GM23338 (cell line): ENCODE measurements at regions not wholly inside any gene's neighbourhood (a gene's known extent, or its start where the extent isn't known, plus 50 kb on each side); places are given as distances from the start of the nearest gene placed in this dataset.

Source experiments
- ATAC-seq: fragments of 200-7000 bp; cut with Tn5 transposase; 3 replicates; pipeline ENCODE4 v1.9.1; 2020
- DNase-seq: peaks from one replicate; pipeline ENCODE4 v3.0.0-alpha.2; 2015; ENCODE audit warnings: low spot score
- H2AFZ ChIP-seq: fragments of 200-600 bp; sonication (generic); 2 replicates; pipeline ENCODE4 v1.8.0; 2016; ENCODE audit warnings: antibody characterized with exemption, mild to moderate bottlenecking, moderate library complexity
- H3F3A ChIP-seq: fragments of 200-600 bp; sonication (generic); replicated peaks from 2 replicates; pipeline ENCODE4 v1.8.0; 2017; ENCODE audit warnings: antibody characterized with exemption, mixed run types, low read depth
- H3K27ac ChIP-seq: fragments of 200-600 bp; sonication (generic); 2 replicates; pipeline ENCODE4 v1.6.1; 2016; ENCODE audit warnings: low read depth
- H3K27me3 ChIP-seq: fragments of 200-600 bp; sonication (generic); 2 replicates; pipeline ENCODE4 v1.8.0; 2016; ENCODE audit warnings: mild to moderate bottlenecking, mixed run types, moderate library complexity; ENCODE audit not compliant: insufficient read depth
- H3K36me3 ChIP-seq: fragments of 200-600 bp; sonication (generic); 2 replicates; pipeline ENCODE4 v1.8.0; 2016; ENCODE audit warnings: mild to moderate bottlenecking; ENCODE audit not compliant: insufficient read depth
- H3K4me1 ChIP-seq: fragments of 200-600 bp; sonication (generic); 2 replicates; pipeline ENCODE4 v1.8.0; 2016; ENCODE audit warnings: mild to moderate bottlenecking, moderate library complexity; ENCODE audit not compliant: insufficient read depth
- H3K4me2 ChIP-seq: fragments of 200-600 bp; sonication (generic); 2 replicates; pipeline ENCODE4 v1.7.1; 2017; ENCODE audit warnings: mixed run types
- H3K4me3 ChIP-seq: fragments of 200-600 bp; sonication (generic); 2 replicates; pipeline ENCODE4 v1.6.1; 2016; ENCODE audit warnings: mixed run types
- H3K79me2 ChIP-seq: fragments of 200-600 bp; sonication (generic); replicated peaks from 2 replicates; pipeline ENCODE4 v1.8.0; 2017; ENCODE audit warnings: mild to moderate bottlenecking; ENCODE audit not compliant: insufficient read depth
- H3K9me2 ChIP-seq: fragments of 200-600 bp; sonication (generic); 2 replicates; pipeline ENCODE4 v1.8.0; 2017; ENCODE audit not compliant: insufficient read depth
- H4K20me1 ChIP-seq: fragments of 200-600 bp; sonication (generic); replicated peaks from 2 replicates; pipeline ENCODE4 v1.8.0; 2017; ENCODE audit warnings: mild to moderate bottlenecking; ENCODE audit not compliant: insufficient read depth
- H3K27ac Mint-ChIP-seq: 2 replicates; pipeline ENCODE4 v1.8.0; 2020; ENCODE audit warnings: inconsistent platforms, mild to moderate bottlenecking, moderate library complexity, mixed read lengths
- H3K27me3 Mint-ChIP-seq: 3 replicates; pipeline ENCODE4 v1.8.0; 2022; ENCODE audit warnings: low read depth, mild to moderate bottlenecking, moderate library complexity, mixed read lengths, inconsistent platforms; ENCODE audit not compliant: insufficient read depth, poor library complexity
- H3K36me3 Mint-ChIP-seq: 3 replicates; pipeline ENCODE4 v1.8.0; 2021; ENCODE audit warnings: low read depth, mild to moderate bottlenecking, inconsistent platforms, moderate library complexity, mixed read lengths
- H3K4me1 Mint-ChIP-seq: 3 replicates; pipeline ENCODE4 v1.8.0; 2020; ENCODE audit warnings: mild to moderate bottlenecking, inconsistent platforms, mixed read lengths
- H3K4me3 Mint-ChIP-seq: 3 replicates; pipeline ENCODE4 v1.8.0; 2021; ENCODE audit warnings: moderate library complexity, mild to moderate bottlenecking, inconsistent platforms, mixed read lengths
- H3K9me3 Mint-ChIP-seq: 3 replicates; pipeline ENCODE4 v1.8.0; 2020; ENCODE audit warnings: moderate library complexity, mild to moderate bottlenecking, inconsistent platforms, mixed read lengths
- CREB1 ChIP-seq: fragments of 250-450 bp; sonication (Bioruptor Pico); IDR thresholded peaks from 2 replicates; pipeline ENCODE4 v1.5.0; 2020; ENCODE audit warnings: low read depth, mild to moderate bottlenecking, moderate library complexity
- CTCF ChIP-seq, 2 experiments: fragments of 200-600 bp in 1 of 2; sonication (generic) in 1 of 2; conservative IDR thresholded peaks; 2 replicates each; pipeline versions ENCODE4 v1.5.1 to v1.6.1; 2016 to 2017; ENCODE audit warnings: antibody characterized with exemption in 2 of 2, low read depth in 2 of 2, mild to moderate bottlenecking in 2 of 2, moderate library complexity in 1 of 2
- ETS1 ChIP-seq: IDR thresholded peaks from 2 replicates; pipeline ENCODE4 v1.6.1; 2016; ENCODE audit warnings: antibody characterized with exemption
- EZH2 ChIP-seq: fragments of 200-600 bp; sonication (generic); IDR thresholded peaks from one replicate; pipeline ENCODE4 v1.8.0; 2017; ENCODE audit warnings: antibody characterized with exemption, mild to moderate bottlenecking, low read depth; ENCODE audit not compliant: unreplicated experiment
- EZH2phosphoT487 ChIP-seq: fragments of 200-600 bp; sonication (generic); IDR thresholded peaks from one replicate; pipeline ENCODE4 v1.8.1; 2018; ENCODE audit warnings: antibody characterized with exemption; ENCODE audit not compliant: unreplicated experiment
- JUNB ChIP-seq: IDR thresholded peaks from one replicate; pipeline ENCODE4 v1.6.1; 2016; ENCODE audit warnings: antibody characterized with exemption; ENCODE audit not compliant: unreplicated experiment
- NANOG ChIP-seq: IDR thresholded peaks from 2 replicates; pipeline ENCODE4 v1.6.1; 2016; ENCODE audit warnings: antibody characterized with exemption, borderline replicate concordance
- POLR2AphosphoS5 ChIP-seq: IDR thresholded peaks from 2 replicates; pipeline ENCODE4 v1.6.1; 2016; ENCODE audit warnings: antibody characterized with exemption, low read depth
- REST ChIP-seq: IDR thresholded peaks from one replicate; pipeline ENCODE4 v1.6.1; 2018; ENCODE audit warnings: antibody characterized with exemption; ENCODE audit not compliant: unreplicated experiment
- STAT1 ChIP-seq: IDR thresholded peaks from one replicate; pipeline ENCODE4 v1.6.1; 2016; ENCODE audit warnings: antibody characterized with exemption; ENCODE audit not compliant: unreplicated experiment
- ZNF114 ChIP-seq: fragments of 250-450 bp; sonication (Bioruptor Pico); IDR thresholded peaks from 2 replicates; pipeline ENCODE4 v1.5.0; 2020; ENCODE audit warnings: mild to moderate bottlenecking, moderate library complexity
- ZNF331 ChIP-seq: fragments of 250-450 bp; sonication (Bioruptor Pico); IDR thresholded peaks from 2 replicates; pipeline ENCODE4 v1.5.0; 2020; ENCODE audit warnings: low read depth, mild to moderate bottlenecking, moderate library complexity
- ZNF462 ChIP-seq: fragments of 250-450 bp; sonication (Bioruptor Pico); IDR thresholded peaks from 2 replicates; pipeline ENCODE4 v1.5.0; 2020; ENCODE audit warnings: mild to moderate bottlenecking, moderate library complexity

- Histone ChIP-seq H3F3A (no peaks in the 10 kb centered on the region), H3K4me1 (peaks cover 16% of the 10 kb centered on the region), H3K9me2 (no peaks in the 10 kb centered on the region), H2AFZ (no peak overlapping the region), H3K36me3 (no peaks in the 10 kb centered on the region; the same call in 1 of the 2 replicates), H3K27me3 (no peaks in the 10 kb centered on the region), H3K79me2 (no peaks in the 10 kb centered on the region), H3K4me3 (no peak overlapping the region), H4K20me1 (no peaks in the 10 kb centered on the region; the same call in 1 of the 2 replicates), H3K4me2 (no peak overlapping the region; the same call in 1 of the 2 replicates), H3K27ac (no peak overlapping the region)
- DNase-seq (no peak), ATAC-seq (no peak)
- TF ChIP-seq ZNF462 (CRISPR knock-in tag) (no peak), REST (no peak), ZNF114 (CRISPR knock-in tag) (no peak), EZH2 (no peak), EZH2phosphoT487 (no peak), ZNF331 (CRISPR knock-in tag) (no peak), STAT1 (no peak), CREB1 (CRISPR knock-in tag) (no peak), NANOG (no peak), CTCF (conservative IDR thresholded peaks at IDR 0.05; ENCODE audit: low read depth in 2 of 2) (no peak), ETS1 (no peak), POLR2AphosphoS5 (no peak), JUNB (no peak)
- Mint-ChIP-seq H3K27ac (no peak overlapping the region), H3K27me3 (no peaks in the 10 kb centered on the region), H3K4me3 (no peak overlapping the region), H3K36me3 (0 out of 3 replicates have a peak, but pooled peaks cover 2% of the 10 kb centered on the region), H3K9me3 (peaks cover 8% of the 10 kb centered on the region; the same call in 1 of the 3 replicates), H3K4me1 (peaks cover 11% of the 10 kb centered on the region)
Observed at GRCh38 chr3:27813255-27813654, 91.1 kb upstream of the EOMES start.
